IMR-90 (cell line): ENCODE measurements at regions not wholly inside any gene's neighbourhood (a gene's known extent, or its start where the extent isn't known, plus 50 kb on each side); places are given as distances from the start of the nearest gene placed in this dataset.

Experiments
- ATAC-seq: fragments of 200-7000 bp; cut with Tn5 transposase; 2 replicates; pipeline ENCODE4 v1.9.1; 2020; ENCODE audit warnings: low read depth, mild to moderate bottlenecking, moderate library complexity
- BruUV-seq: library from RNA; stranded (reverse); fragments of 400-500 nt; replicated peaks from 2 replicates; lab custom pipeline; 2021; lab: Mats Ljungman, UMichigan
- CTCF ChIA-PET: fragments of 300-600 bp; formaldehyde crosslinking; extraction: SDS; loops from one replicate; lab custom pipeline; 2021; ENCODE audit warnings: antibody characterized with exemption; lab: Yijun Ruan, JAX
- POLR2A ChIA-PET: fragments of 300-600 bp; sonication (Branson Sonifier 250); formaldehyde crosslinking; loops from one replicate; lab custom pipeline; 2022; ENCODE audit warnings: antibody characterized with exemption; ENCODE audit not compliant: unreplicated experiment; lab: Charles Lee
- DNase-seq: peaks from one replicate; pipeline ENCODE4 v3.0.0; 2013
- H2AFZ ChIP-seq: replicated peaks from 2 replicates; pipeline ENCODE3; 2013; ENCODE audit warnings: low read length, mild to moderate bottlenecking; ENCODE audit not compliant: poor library complexity
- H2AK5ac ChIP-seq: 2 replicates; pipeline ENCODE4 v1.6.1; 2013; ENCODE audit warnings: low read depth, low read length, inconsistent platforms
- H2AK9ac ChIP-seq: replicated peaks from 2 replicates; pipeline ENCODE3; 2013; ENCODE audit warnings: mild to moderate bottlenecking, low read depth, low read length, moderate library complexity; ENCODE audit not compliant: poor library complexity
- H2BK120ac ChIP-seq: 2 replicates; pipeline ENCODE4 v1.6.1; 2013; ENCODE audit warnings: low read depth, low read length, inconsistent platforms
- H2BK15ac ChIP-seq: 3 replicates; pipeline ENCODE4 v1.6.1; 2013; ENCODE audit warnings: low read depth, low read length, inconsistent platforms
- H2BK20ac ChIP-seq: 2 replicates; pipeline ENCODE4 v1.6.1; 2013; ENCODE audit warnings: low read depth, mild to moderate bottlenecking, inconsistent platforms, low read length, moderate library complexity
- H2BK5ac ChIP-seq: 2 replicates; pipeline ENCODE4 v1.6.1; 2013; ENCODE audit warnings: mild to moderate bottlenecking, low read depth, low read length, inconsistent platforms; ENCODE audit not compliant: poor library complexity, severe bottlenecking
- H3K14ac ChIP-seq: replicated peaks from 2 replicates; pipeline ENCODE4 v1.6.1; 2013; ENCODE audit warnings: low read depth, low read length, inconsistent platforms
- H3K18ac ChIP-seq: 2 replicates; pipeline ENCODE4 v1.6.1; 2013; ENCODE audit warnings: low read depth, low read length, control low read depth
- H3K23ac ChIP-seq: 2 replicates; pipeline ENCODE4 v1.6.1; 2013; ENCODE audit warnings: low read depth, low read length, inconsistent platforms
- H3K27ac ChIP-seq: 2 replicates; pipeline ENCODE4 v1.5.1; 2013; ENCODE audit warnings: mild to moderate bottlenecking, control low read depth, low read length; ENCODE audit not compliant: insufficient read depth
- H3K27me3 ChIP-seq: 2 replicates; pipeline ENCODE4 v1.6.1; 2013; ENCODE audit warnings: low read length; ENCODE audit not compliant: control insufficient read depth, insufficient read depth
- H3K36me3 ChIP-seq: 2 replicates; pipeline ENCODE4 v1.6.1; 2013; ENCODE audit warnings: low read length, mixed read lengths; ENCODE audit not compliant: control insufficient read depth, insufficient read depth
- H3K4ac ChIP-seq: 2 replicates; pipeline ENCODE4 v1.6.1; 2013; ENCODE audit warnings: low read depth, low read length, inconsistent platforms
- H3K4me1 ChIP-seq: 2 replicates; pipeline ENCODE4 v1.6.1; 2013; ENCODE audit warnings: low read length, mixed read lengths; ENCODE audit not compliant: control insufficient read depth, insufficient read depth
- H3K4me2 ChIP-seq: 2 replicates; pipeline ENCODE4 v1.6.1; 2013; ENCODE audit warnings: low read depth, mild to moderate bottlenecking, control low read depth, low read length, moderate library complexity
- H3K4me3 ChIP-seq: 2 replicates; pipeline ENCODE4 v1.5.1; 2013; ENCODE audit warnings: low read depth, mild to moderate bottlenecking, control low read depth, low read length, moderate library complexity; ENCODE audit not compliant: insufficient read depth
- H3K56ac ChIP-seq: 2 replicates; pipeline ENCODE4 v1.6.1; 2013; ENCODE audit warnings: low read length, inconsistent platforms; ENCODE audit not compliant: insufficient read depth; ENCODE audit errors: extremely low read depth
- H3K79me1 ChIP-seq, 2 experiments: 2 replicates each; pipeline ENCODE4 v1.6.1; 2013; ENCODE audit warnings: low read length in 2 of 2, inconsistent platforms in 1 of 2, low read depth in 1 of 2
- H3K9ac ChIP-seq: 2 replicates; pipeline ENCODE4 v1.6.1; 2013; ENCODE audit warnings: low read depth, low read length, control low read depth
- H3K9me1 ChIP-seq: 2 replicates; pipeline ENCODE4 v1.6.1; 2013; ENCODE audit warnings: low read length, inconsistent platforms; ENCODE audit not compliant: insufficient read depth
- H3K9me3 ChIP-seq: 2 replicates; pipeline ENCODE4 v1.6.1; 2013; ENCODE audit warnings: low read length; ENCODE audit not compliant: control insufficient read depth, insufficient read depth
- H4K20me1 ChIP-seq: 2 replicates; pipeline ENCODE4 v1.6.1; 2013; ENCODE audit warnings: low read length, inconsistent platforms; ENCODE audit not compliant: insufficient read depth
- H4K5ac ChIP-seq: 2 replicates; pipeline ENCODE4 v1.6.1; 2013; ENCODE audit warnings: mild to moderate bottlenecking, low read depth, low read length, control low read depth
- H4K8ac ChIP-seq, 2 experiments: 2 replicates each; pipeline ENCODE4 v1.6.1; 2013; ENCODE audit warnings: low read depth in 2 of 2, low read length in 2 of 2, control low read depth in 1 of 2, inconsistent platforms in 1 of 2
- H4K91ac ChIP-seq: 2 replicates; pipeline ENCODE4 v1.6.1; 2013; ENCODE audit warnings: low read depth, low read length, inconsistent platforms; ENCODE audit not compliant: insufficient read depth
- RCOR1 ChIP-seq: IDR thresholded peaks from 2 replicates; pipeline ENCODE4 v1.6.1; 2012; ENCODE audit warnings: mild to moderate bottlenecking, low read length, improper control_type of control experiment; ENCODE audit not compliant: insufficient replicate concordance
- WGBS, 2 experiments: methylation state at CpG; one replicate each; pipeline versions ENCODE4 v1.1.5 to v1.1.7; 2013; ENCODE audit warnings: missing lambda C conversion rate in 2 of 2; ENCODE audit not compliant: insufficient read length in 1 of 2; ENCODE audit errors: extremely low coverage in 2 of 2; 5-methylcytosine and 5-hydroxymethylcytosine counted together
- dilution Hi-C: fragments of 300-500 bp; cut with HindIII; formaldehyde crosslinking; loops from one replicate; pipeline ENCODE4 v1.14.3; 2018; ENCODE audit warnings: low sequenced_read_pairs; ENCODE audit not compliant: unreplicated experiment
- in situ Hi-C: fragments of 300-500 bp; cut with MboI; formaldehyde crosslinking; loops from 3 replicates; pipeline ENCODE4 v1.14.3; 2019; ENCODE audit warnings: low sequenced_read_pairs, inconsistent platforms, mixed read lengths
- intact Hi-C: fragments of 100-400 bp; cut with micrococcal nuclease; formaldehyde crosslinking; loops from 2 replicates; pipeline ENCODE4 v1.10.0; 2022

DNA sequence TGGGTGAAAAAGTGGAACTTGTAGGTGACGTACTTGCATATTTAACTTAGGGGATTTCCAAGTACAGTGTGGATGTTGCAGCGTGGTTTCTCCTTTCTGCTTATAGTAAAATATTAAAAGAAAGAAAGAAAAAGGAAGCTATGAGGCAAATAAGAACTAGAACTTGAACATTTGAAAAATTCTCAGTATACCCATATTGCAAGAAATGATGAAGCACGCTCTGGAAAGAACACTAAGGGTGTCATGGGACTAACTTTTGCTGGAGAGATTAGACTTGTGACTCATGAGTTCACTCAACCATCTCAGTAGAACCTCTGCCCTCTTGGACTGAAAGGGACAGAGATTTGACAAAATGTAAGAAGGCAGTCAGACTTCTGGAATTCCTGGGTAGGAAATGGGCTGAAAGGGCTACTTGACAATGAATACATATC lies 704.5 kb upstream of the ADGRL4 start:
- intact Hi-C loops (no loop called here), in situ Hi-C loops (no loop called here), dilution Hi-C loops (no loop called here)
- H2BK15ac ChIP-seq = no peak overlapping the region
- BruUV-seq = no TSS peak
- H3K36me3 ChIP-seq = no peaks in the 10 kb centered on the region
- no peak overlapping the region for H3K4me3 ChIP-seq
- no peak overlapping the region for H4K8ac ChIP-seq
- no peaks in the 10 kb centered on the region for H3K27me3 ChIP-seq
- H2BK20ac ChIP-seq = no peak overlapping the region
- no peaks in the 10 kb centered on the region for H4K20me1 ChIP-seq
- H3K27ac ChIP-seq = no peak overlapping the region
- H3K9ac ChIP-seq = no peak overlapping the region
- TF ChIP-seq RCOR1 = no peak
- no peak overlapping the region for H4K91ac ChIP-seq
- no peaks in the 10 kb centered on the region for H3K9me1 ChIP-seq
- H2BK120ac ChIP-seq = no peak overlapping the region
- H2AK5ac ChIP-seq = no peak overlapping the region
- H3K4me1 ChIP-seq = no peaks in the 10 kb centered on the region
- no peak overlapping the region for H4K5ac ChIP-seq
- no peak overlapping the region for H3K18ac ChIP-seq
- no peaks in the 10 kb centered on the region for H3K9me3 ChIP-seq
- DNase-seq (peak; percentile 74), ATAC-seq (peak; percentile 46)
- no peak overlapping the region for H3K4ac ChIP-seq
- H2AFZ ChIP-seq = no peak overlapping the region
- no peak overlapping the region for H3K23ac ChIP-seq
- no peak overlapping the region for H3K4me2 ChIP-seq
- CTCF ChIA-PET = no interaction called here
- no peak overlapping the region for H3K56ac ChIP-seq
- H2BK5ac ChIP-seq = no peak overlapping the region
- no CpG with 5 or more reads among the region's 3 CpGs for WGBS, 2 experiments
- POLR2A ChIA-PET = no interaction called here
- H3K14ac ChIP-seq = no peak overlapping the region
- H3K79me1 ChIP-seq = no peaks in the 10 kb centered on the region
- H2AK9ac ChIP-seq = no peak overlapping the region
